Mesothelial cell of epicardium (in vitro differentiated cells): ENCODE measurements at regions not wholly inside any gene's neighbourhood (a gene's known extent, or its start where the extent isn't known, plus 50 kb on each side); places are given as distances from the start of the nearest gene placed in this dataset.
"Not testable (repeated sequence)": the region's sequence is repeated elsewhere in the genome, so short reads cannot be mapped to it uniquely, and the experiment has no call there.

ENCODE experiments used
- DNase-seq, 2 experiments: peaks; one replicate each; pipeline ENCODE4 v3.0.0; 2021; ENCODE audit warnings: low spot score in 2 of 2; ENCODE audit not compliant: unreplicated experiment in 2 of 2
- H3K27ac Mint-ChIP-seq: 2 replicates; pipeline ENCODE4 v1.8.0; 2021; ENCODE audit warnings: mixed read lengths
- H3K27me3 Mint-ChIP-seq: 2 replicates; pipeline ENCODE4 v1.8.0; 2021; ENCODE audit warnings: low read depth, mixed read lengths
- H3K36me3 Mint-ChIP-seq: 2 replicates; pipeline ENCODE4 v1.8.0; 2021; ENCODE audit warnings: mixed read lengths
- H3K4me1 Mint-ChIP-seq: 2 replicates; pipeline ENCODE4 v1.8.0; 2021; ENCODE audit warnings: mixed read lengths
- H3K4me3 Mint-ChIP-seq: 2 replicates; pipeline ENCODE4 v1.8.0; 2021; ENCODE audit warnings: mild to moderate bottlenecking, moderate library complexity, mixed read lengths
- H3K9me3 Mint-ChIP-seq: 2 replicates; pipeline ENCODE4 v1.8.0; 2021; ENCODE audit warnings: mixed read lengths
- CTCF ChIP-seq: fragments of 200-600 bp; sonication (generic); IDR thresholded peaks from one replicate; pipeline ENCODE4 v1.5.0; 2021; ENCODE audit warnings: antibody characterized with exemption; ENCODE audit not compliant: unreplicated experiment

DNA sequence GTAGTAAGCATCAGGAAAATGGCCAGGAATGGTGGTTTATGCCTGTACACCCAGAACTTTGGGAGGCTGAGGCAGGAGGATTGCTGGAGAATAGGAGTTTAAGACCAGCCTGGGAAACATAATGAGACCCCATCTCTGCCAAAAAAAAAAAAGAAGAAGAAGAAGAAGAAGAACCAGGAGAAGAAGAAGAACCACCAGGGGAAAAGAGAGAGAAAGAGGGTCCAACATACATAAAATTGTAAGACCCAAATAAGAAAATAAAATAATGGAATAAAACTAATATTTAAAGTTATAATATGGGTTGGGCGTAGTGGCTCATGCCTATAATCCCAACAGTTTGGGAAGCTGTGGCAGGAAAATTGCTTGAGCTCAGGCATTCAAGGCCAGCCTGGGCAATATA is 408.4 kb downstream of the ZFHX3 start:
- peaks cover 45% of the 10 kb centered on the region for H3K36me3 Mint-ChIP-seq
- H3K27me3 Mint-ChIP-seq = no peaks in the 10 kb centered on the region
- TF ChIP-seq CTCF = no peak
- no peak overlapping the region for H3K4me3 Mint-ChIP-seq
- peaks cover 58% of the 10 kb centered on the region for H3K9me3 Mint-ChIP-seq
- H3K4me1 Mint-ChIP-seq = no peaks in the 10 kb centered on the region
- H3K27ac Mint-ChIP-seq = no peak overlapping the region
- DNase-seq = no peak

- no peak for TF ChIP-seq CTCF
- Mint-ChIP-seq H3K9me3 (peaks cover 44% of the 10 kb centered on the region), H3K27ac (no peak overlapping the region), H3K36me3 (peaks cover 37% of the 10 kb centered on the region), H3K4me1 (no peaks in the 10 kb centered on the region), H3K27me3 (no peaks in the 10 kb centered on the region), H3K4me3 (no peak overlapping the region)
- no peak for DNase-seq
These were observed 410.6 kb downstream of the ZFHX3 start for GRCh38 chr16:72637306-72637705.

DNA sequence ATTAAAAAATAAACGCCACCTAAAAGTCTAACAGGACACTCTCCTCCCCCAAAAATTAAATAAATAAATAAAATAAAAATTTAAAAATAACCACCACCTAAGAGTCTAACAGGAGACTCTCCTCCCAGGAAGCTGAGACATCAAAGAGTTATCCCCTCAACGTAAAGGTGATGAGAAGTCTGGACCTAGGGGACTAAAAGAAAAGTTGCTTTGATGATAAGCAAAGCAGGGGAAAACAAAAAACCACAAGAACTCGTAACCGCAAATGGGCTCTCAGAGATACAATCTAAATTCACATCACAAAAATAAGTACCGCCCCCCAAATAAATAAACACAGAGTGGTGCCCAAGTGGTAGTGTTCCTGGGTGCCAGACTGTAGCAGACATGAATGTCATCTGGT is 412.2 kb downstream of the ZFHX3 start:
- DNase-seq = no peak
- Mint-ChIP-seq H3K27ac (no peak overlapping the region), H3K9me3 (peaks cover 36% of the 10 kb centered on the region), H3K4me3 (no peak overlapping the region), H3K36me3 (peaks cover 29% of the 10 kb centered on the region), H3K4me1 (no peaks in the 10 kb centered on the region), H3K27me3 (no peaks in the 10 kb centered on the region)
- no peak for TF ChIP-seq CTCF

DNA sequence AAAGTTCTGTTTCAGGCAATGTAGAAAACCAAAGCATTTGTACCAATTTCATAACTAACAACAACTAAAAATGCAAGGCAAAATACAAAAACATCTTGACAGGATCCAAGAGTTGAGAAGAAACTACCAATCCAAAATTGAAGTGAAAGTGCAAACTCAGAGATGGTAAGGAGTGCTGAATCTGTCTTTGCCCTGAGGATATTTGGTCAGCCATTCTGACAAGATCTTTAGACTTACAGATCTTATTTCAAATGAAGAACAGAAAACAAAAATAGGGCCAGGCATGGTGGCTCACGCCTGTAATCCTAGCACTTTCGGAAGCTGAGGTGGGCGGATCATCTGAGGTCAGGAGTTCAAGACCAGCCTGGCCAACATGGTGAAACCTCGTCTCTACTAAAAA is 412.8 kb downstream of the ZFHX3 start:
- peaks cover 28% of the 10 kb centered on the region for H3K36me3 Mint-ChIP-seq
- no peaks in the 10 kb centered on the region for H3K4me1 Mint-ChIP-seq
- no peak overlapping the region for H3K4me3 Mint-ChIP-seq
- H3K27ac Mint-ChIP-seq = no peak overlapping the region
- TF ChIP-seq CTCF = no peak
- no peak for DNase-seq
- peaks cover 33% of the 10 kb centered on the region for H3K9me3 Mint-ChIP-seq
- H3K27me3 Mint-ChIP-seq = no peaks in the 10 kb centered on the region

- Mint-ChIP-seq H3K9me3 (peaks cover 13% of the 10 kb centered on the region), H3K27ac (peak overlapping the region; percentile 67), H3K4me3 (peak overlapping the region; percentile 74)
- not testable (repeated sequence) for H3K36me3 Mint-ChIP-seq, H3K4me1 Mint-ChIP-seq, H3K27me3 Mint-ChIP-seq, DNase-seq
These were observed 420.6 kb downstream of the ZFHX3 start for GRCh38 chr16:72627182-72627896.

- Mint-ChIP-seq H3K9me3 (peaks cover 13% of the 10 kb centered on the region), H3K36me3 (no peaks in the 10 kb centered on the region), H3K27ac (peak overlapping the region; percentile 67), H3K4me1 (peaks cover 9% of the 10 kb centered on the region), H3K27me3 (no peaks in the 10 kb centered on the region), H3K4me3 (peak overlapping the region; percentile 74)
- DNase-seq = no peak
- no peak for TF ChIP-seq CTCF
These were observed 421.3 kb downstream of the ZFHX3 start for GRCh38 chr16:72626623-72627022.
